AG10803 (cell line): ENCODE measurements at regions not wholly inside any gene's neighbourhood (a gene's known extent, or its start where the extent isn't known, plus 50 kb on each side); places are given as distances from the start of the nearest gene placed in this dataset.

Source experiments
- DNase-seq: peaks from one replicate; pipeline ENCODE4 v3.0.0; 2010; ENCODE audit warnings: low read depth
- H3K4me3 ChIP-seq: 2 replicates; pipeline ENCODE4 v1.5.1; 2011; ENCODE audit warnings: mild to moderate bottlenecking, low read length, control low read depth
- TF ChIP-seq, protein P1 (sequence below): conservative IDR thresholded peaks from 2 replicates; pipeline ENCODE4 v1.5.1; 2011; ENCODE audit warnings: mild to moderate bottlenecking, low read length, control low read depth, inconsistent platforms

GRCh38 chr5:92861531-92862285 lies 719.3 kb downstream of the NR2F1-AS1 start:
- no peak overlapping the region for H3K4me3 ChIP-seq
- TF ChIP-seq, protein P1, sequence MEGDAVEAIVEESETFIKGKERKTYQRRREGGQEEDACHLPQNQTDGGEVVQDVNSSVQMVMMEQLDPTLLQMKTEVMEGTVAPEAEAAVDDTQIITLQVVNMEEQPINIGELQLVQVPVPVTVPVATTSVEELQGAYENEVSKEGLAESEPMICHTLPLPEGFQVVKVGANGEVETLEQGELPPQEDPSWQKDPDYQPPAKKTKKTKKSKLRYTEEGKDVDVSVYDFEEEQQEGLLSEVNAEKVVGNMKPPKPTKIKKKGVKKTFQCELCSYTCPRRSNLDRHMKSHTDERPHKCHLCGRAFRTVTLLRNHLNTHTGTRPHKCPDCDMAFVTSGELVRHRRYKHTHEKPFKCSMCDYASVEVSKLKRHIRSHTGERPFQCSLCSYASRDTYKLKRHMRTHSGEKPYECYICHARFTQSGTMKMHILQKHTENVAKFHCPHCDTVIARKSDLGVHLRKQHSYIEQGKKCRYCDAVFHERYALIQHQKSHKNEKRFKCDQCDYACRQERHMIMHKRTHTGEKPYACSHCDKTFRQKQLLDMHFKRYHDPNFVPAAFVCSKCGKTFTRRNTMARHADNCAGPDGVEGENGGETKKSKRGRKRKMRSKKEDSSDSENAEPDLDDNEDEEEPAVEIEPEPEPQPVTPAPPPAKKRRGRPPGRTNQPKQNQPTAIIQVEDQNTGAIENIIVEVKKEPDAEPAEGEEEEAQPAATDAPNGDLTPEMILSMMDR: no peak
- DNase-seq: no peak

GRCh38 chr5:92860061-92860460 lies 721.0 kb downstream of the NR2F1-AS1 start:
- H3K4me3 ChIP-seq: no peak overlapping the region
- DNase-seq: no peak
- TF ChIP-seq, protein P1: no peak

GRCh38 chr5:92852219-92852618 lies 728.8 kb downstream of the NR2F1-AS1 start:
- TF ChIP-seq, protein P1: no peak
- no peak for DNase-seq
- H3K4me3 ChIP-seq: no peak overlapping the region

DNA sequence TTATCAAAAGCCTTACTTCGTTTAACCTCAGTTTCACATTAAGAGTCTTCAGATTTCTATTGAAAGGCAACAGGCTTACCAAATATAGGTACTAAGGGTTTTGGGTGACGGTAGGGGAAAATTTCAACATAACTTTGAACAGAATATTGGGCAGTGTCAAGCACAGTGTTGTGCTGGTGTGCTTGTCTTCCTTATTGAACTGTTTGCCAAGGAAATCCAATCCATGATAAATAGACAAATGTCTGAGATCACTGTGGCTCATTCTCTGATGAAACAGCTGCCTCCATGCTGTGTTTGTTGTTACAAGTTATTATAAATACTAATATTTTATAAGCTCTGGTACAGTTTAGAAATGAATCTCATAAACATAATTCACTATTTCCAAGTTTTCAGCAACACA lies 730.1 kb downstream of the NR2F1-AS1 start:
- H3K4me3 ChIP-seq: no peak overlapping the region
- TF ChIP-seq, protein P1: no peak
- DNase-seq: no peak

DNA sequence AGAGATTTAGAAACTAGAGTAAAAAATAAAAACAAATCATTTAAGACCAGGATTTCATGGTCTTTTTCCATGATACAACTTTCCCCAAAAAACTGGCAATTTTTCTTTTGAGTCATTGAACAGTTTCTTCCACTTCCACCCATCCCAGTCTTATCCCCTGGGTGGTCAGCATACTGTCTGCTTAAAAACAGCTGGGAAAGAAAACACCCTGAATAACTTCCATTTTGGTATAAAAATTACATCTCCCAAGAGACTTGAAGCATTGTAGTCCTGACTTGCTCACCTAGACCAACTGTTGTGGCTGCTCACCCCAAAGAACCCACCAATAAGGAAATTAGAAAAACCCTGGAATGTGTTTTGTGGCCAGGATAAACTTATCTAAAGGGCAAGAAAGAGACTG lies 731.3 kb downstream of the NR2F1-AS1 start:
- DNase-seq: no peak
- TF ChIP-seq, protein P1: no peak
- no peak overlapping the region for H3K4me3 ChIP-seq

GRCh38 chr5:92841604-92842155 lies 739.3 kb downstream of the NR2F1-AS1 start:
- no peak for DNase-seq
- H3K4me3 ChIP-seq: no peak overlapping the region
- TF ChIP-seq, protein P1: no peak

- DNase-seq: no peak
- TF ChIP-seq, protein P1: no peak
- H3K4me3 ChIP-seq: no peak overlapping the region
Observed at GRCh38 chr5:92838253-92838652, 742.8 kb downstream of the NR2F1-AS1 start.
